GM19351 (cell line): ENCODE measurements at regions not wholly inside any gene's neighbourhood (a gene's known extent, or its start where the extent isn't known, plus 50 kb on each side); places are given as distances from the start of the nearest gene placed in this dataset.

Source experiments
- ATAC-seq: cut with Tn5 transposase; IDR thresholded peaks from one replicate; pipeline ENCODE4 v1.9.1; 2021; ENCODE audit warnings: mild to moderate bottlenecking, moderate library complexity; ENCODE audit not compliant: unreplicated experiment

DNA sequence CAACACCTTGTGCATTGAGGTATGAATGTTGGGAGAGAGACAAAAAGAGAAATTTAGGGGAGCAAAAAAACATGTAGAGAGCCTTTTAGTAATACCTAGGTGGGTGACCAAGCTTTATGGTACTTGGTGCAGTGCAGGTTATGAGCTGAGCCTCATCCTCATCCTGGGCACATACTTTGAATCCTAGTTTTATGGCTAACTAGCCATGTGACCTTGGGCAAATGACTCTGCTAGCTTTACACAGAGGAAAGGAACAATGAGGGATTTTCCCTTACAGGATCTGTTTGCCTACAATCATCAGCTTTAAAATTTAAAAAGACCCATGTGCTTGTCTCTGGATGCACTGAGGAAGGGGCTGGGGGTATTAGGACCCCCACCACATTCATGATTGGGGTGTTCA, 187.8 kb upstream of the ISX start:
- ATAC-seq: no peak

DNA sequence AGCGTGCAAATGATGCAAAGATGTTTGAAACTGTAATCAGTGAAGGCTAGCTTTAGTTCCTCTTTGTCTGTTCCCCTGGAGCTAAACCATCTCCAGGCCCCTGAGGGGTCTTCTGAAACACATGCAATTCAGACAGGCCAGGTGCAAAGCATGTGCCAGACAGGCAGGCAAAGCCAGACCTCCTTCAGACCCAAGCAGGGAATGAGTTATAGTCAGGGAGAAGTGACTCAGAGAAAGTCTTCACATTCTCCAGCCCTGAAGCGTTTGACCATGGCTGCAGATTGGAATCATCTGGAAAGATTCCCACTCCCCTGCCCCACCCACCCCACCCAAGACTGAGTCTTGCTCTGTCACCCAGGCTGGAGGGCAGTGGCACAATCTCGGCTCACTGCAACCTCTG, 187.0 kb upstream of the ISX start:
- ATAC-seq: no peak

DNA sequence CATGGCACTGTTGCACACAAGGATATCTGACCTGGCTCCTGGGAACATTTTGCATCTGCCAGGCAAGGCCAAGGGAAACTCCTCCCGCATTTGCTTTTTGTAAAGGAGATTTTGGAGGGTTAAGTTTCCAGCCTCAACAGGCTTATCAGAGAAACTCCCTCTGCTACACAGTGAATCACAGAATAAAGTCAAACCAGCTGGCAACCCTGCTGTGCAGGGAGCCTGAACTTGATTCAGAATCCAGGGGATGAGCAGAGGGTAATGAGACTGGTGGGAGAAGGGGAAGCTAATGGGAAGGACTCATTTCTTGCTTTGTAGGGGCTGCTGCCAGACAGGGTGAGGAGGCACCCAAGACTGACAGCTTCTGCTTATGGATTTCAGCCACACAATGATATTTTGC, 185.3 kb upstream of the ISX start:
- ATAC-seq: no peak

DNA sequence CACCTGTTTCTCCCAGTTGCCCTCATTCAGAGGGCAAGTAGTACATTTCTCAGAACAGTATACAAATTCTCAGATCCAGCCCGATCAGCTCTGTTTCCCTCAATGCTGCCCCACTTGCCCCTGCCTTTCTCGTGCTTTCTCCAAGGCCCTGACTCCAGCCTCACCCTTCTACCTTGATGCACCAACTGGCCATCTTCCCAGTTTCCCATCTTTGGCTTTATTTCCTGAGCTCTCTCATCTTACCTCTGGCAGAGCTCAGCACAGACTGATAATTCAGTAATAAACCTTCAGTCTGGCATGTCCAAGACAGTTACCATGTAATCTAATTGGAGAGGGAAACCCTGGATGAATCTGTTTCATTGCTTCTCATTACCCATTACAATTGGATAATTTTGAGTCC, 184.5 kb upstream of the ISX start:
- no peak for ATAC-seq

DNA sequence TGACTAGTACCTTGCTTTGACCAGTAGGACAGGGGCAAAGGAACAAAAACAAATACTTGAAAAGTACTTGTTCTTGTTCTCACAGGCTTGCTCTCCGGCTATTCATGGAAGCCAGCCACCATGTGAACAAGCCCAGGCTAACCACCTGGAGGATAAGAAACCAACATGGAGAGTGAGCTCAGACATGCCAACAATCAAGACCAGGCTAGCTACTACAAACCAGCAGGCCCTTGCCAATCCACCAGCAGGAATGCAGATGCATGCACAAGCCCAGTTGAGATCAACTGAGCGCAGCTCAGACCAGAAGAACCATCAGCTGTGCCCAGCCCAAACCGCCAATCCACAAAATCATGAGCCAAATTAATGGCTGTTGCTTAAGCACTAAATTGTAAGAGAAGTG, 180.1 kb upstream of the ISX start:
- ATAC-seq: no peak

DNA sequence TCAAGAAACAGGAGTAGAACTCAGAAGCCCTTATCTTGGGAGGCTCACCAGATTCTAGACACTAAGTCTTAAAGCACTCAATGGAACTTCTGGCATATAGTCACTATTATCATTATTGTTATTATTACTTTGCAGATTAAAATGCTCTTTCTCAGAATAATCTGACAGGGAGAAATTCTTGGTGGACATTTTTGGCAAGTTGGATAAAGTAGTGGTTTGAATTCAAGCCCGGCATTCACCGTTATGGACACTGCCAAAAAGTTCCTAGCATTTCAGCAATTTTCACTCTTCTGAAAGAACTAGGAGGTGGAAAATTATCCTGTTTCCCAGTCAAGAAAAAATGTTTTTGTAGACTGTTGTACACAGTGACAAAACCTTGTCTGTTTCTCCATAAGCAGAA, 179.6 kb upstream of the ISX start:
- no peak for ATAC-seq

DNA sequence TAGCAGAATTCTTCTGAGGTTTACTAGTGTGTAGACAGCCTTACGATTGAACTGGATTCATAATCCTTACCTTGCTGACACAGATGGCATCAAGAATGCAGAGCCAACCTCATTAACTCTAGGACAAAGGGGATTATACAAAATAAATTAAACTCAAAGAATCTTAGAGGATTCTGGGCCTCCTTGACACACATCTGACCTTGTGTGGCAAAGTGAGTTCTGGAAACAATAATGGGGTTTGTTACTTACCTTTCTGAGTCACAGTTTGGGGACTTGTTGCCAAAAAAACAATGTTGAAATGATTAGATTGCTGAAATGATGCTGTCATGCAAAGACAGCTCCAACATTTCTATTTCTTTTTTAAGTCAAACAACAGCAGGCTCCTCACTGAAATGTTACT, 179.1 kb upstream of the ISX start:
- no peak for ATAC-seq

DNA sequence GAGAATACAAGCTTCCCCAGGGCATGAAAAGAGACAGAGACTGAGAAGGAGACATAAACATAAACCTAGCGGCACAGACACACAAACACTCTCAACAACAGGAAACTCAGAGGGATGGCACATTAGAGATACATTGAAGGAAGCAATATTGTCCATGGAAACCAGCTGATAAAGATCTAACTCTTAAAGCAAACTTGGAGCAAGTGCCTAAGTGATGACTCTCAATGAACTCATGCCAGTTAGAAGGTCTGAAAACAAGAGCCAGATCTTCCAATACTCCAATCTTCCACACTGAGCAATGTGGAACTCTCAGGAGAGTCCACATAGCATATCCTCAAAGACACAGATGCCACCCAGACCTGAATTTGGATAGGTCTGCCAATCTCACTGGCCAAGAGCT, 168.8 kb upstream of the ISX start:
- ATAC-seq: no peak

DNA sequence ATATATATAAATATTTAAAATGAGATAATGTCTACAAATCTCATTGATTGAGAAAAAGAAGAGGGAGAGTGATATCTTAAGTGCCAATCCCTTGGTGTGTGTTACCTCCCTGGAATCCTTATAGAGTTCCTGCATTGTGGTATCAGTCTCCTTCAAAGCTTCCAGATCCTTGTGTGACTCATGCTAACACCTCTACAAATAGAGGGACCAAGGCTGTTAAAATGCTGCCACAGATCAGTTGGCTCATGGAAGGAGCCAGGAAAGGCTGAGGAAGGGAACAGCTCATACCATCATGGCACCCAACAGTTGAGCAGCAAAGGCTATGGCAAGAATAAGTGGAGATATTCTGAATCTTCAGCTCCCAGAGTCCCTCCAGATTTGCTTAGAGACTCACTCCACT, 163.6 kb upstream of the ISX start:
- ATAC-seq: no peak

DNA sequence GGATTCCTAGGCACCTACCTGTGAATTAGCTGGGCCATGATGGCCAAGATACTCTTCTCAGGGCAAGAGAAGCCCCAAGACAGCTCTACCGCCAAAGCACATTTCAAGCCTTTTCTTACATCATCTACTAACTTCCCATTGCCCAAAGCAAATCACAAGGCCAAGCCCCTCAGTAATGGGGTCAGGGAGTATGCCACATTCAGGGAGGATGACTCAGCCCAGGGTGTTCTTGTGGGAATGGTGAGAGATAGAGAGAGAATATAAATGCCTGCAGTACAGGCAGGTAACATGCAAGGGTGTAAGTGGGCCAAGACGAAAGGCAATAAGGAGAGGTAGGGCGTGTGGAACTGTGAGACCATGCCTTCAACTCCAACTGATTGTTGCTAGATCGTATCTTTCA, 162.5 kb upstream of the ISX start:
- ATAC-seq: no peak

DNA sequence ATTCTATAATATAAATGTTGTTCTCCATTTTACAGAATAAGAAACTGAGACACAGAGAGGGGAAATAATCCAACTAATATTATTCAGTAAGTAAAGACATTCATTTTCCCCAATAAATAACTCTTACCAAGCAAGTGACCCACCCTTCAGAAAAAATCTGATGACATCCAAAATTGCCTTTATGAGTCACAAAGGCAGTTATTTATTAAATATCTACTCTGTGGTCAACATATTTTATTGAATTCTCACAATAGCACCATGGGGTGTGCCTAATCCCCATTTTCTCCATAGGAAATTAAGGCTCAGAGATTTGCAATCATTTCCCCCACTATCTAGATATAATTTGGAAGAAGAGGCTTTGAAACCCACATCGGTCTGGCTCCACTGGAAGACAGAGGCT, 161.5 kb upstream of the ISX start:
- no peak for ATAC-seq

DNA sequence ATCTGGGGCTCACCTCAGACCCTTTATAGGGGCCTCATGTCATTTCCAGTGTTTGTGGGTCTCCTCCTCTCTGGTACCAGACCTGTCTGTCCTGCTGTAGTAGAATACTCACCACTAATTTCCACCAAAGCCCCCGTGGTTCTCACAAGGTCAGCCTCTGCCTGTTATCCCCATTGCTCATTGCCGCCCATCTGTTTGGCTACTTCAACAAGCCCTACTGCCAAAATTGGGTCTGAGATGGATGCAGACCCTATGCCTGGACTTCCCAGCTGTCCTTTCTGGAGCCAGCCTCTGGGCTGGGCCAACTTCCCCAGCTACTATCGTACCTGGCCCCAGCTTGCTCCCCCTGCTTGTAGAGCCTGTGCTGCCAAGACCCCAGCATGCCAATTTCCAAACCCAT, 152.1 kb upstream of the ISX start:
- ATAC-seq: no peak

DNA sequence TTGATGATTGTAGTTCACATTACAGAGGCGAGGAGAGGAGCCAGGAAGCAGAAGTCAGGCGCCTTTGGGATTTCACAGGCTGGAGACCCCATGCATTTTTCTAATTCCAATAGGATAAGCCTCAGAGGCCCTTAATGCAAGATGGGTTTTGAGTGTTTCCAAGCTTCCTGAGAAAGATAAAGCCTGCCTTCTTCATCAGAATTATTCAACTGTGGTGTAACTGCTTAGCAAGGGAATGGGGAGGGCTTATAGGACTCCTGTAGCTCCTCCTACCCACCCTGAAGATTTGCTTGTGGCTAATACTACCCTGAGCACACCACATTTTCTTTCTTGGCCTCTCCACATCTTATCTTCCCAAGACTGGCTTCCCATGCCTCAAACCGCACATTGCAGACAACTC, 151.1 kb upstream of the ISX start:
- no peak for ATAC-seq

DNA sequence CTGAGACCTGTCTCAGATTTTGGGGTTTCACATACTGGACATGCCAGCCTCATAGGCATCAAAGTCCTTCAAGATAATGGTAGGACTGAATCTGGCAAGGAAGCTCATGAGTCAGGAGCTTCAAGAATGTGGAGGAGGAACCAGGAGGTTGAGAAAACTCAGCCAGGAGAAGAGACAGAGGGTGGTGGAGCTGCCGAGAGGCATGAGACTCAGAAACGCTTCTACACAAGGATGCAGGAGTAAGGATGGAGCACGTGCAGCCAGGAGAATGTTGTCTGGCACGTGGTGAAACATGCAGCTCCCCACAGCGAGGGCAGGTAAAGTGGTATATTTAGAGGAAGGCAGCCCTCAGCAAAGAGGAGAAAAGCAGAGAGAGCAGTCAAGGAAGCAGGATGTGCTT, 148.7 kb upstream of the ISX start:
- ATAC-seq: no peak

DNA sequence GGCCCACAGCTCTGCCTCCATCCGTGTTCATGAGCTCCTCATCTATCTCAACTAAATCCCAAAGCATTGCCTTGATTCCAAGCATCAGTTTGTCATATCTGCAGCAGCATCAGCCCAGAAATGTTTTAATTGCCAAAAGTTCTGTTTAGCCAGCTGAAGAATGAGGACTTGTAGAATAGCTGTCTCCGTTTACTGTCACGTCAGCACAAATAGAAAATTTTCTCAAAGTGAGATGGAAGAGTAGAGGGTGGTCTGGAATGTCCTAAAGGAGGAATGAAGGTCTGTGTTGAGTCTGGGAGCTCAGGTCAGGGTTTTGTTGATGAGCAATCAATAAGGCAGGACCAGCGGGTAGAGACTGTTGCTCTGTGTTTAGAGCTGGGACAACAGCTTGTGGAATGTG, 134.9 kb upstream of the ISX start:
- no peak for ATAC-seq

DNA sequence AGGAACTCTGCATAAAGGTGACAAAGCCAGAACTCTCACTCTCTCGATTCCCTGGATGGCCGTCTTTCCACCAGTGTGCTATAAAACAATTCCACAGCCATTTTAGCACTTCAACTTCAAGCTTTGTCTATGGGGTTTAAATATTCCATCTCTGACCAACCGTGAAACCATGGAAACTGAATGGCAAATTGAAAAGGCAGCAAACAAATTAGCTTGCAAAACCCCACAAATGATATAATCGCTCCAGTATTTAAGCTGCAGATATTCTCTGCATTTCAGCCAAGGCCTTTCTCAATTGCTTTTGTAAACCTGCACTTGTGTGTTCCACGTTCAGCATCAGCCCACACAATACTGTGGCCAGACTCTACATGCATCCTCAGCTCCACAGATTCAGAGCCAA, 131.7 kb upstream of the ISX start:
- no peak for ATAC-seq

DNA sequence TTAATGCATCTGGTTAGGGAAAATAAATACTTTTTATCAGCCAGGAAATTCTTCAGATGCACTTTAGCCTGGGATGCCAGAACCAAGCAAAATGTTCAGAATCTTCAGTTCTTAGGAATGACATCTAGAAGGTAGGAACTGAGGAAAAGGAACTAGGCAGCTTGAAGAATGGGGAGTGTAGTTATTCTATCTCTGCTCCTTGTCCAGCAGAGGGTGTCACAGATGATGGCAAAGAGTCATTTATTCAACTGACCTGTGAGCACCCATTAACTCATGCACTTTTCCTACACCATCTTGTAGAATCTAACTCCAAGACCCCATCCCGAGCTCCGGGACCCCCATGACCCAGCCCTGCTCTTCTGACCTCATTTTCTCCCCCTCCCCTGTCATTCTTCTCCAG, 122.1 kb upstream of the ISX start:
- no peak for ATAC-seq

DNA sequence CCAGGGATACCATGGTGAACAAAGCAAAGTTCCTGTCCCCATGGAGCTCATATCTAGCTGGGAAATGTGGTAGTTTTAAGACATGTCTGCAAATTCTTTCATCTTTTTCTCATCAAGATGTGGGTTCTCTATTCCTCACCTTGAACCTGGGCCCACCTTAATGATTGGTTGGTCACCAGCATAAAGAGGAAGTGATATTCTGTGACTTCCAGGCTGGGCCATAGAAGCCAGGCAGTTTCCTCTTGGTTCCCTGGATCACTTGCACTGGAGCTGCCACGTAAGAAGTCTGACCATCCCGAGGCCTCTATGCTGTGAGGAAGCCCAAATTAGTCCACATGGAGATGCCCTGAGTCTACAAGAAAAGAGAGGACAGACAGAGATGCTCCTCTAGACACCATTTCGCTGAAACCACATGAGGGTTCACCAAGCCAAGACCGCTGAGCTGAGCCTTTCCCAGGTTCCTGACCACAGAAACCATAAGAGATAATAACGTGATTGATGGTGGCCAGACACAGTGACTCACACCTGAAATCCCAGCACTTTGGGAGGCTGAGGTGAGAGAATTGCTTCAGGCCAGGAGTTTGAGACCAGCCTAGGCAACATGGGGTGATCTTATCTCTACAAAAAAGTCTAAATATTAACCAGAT, 119.5 kb upstream of the ISX start:
- ATAC-seq: no peak

DNA sequence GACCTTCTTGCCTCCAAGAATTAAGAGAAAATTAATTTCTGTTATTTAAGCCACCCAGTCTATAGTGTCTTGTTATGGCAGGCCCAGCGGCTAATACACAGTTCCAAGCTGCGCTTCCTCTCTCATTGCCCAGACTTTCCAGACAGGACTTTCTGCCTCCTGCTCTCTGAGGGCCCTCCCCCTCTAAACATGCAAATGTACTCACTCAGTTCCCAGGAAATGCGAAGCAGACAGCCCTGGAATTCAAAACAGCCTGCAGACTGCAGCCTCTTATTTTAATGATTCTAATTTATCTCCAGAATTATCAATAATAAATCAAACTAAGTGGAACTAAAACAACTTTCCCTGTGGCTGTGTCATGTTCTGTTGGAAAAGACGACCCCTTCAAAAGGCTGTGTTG, 115.5 kb upstream of the ISX start:
- ATAC-seq: no peak

DNA sequence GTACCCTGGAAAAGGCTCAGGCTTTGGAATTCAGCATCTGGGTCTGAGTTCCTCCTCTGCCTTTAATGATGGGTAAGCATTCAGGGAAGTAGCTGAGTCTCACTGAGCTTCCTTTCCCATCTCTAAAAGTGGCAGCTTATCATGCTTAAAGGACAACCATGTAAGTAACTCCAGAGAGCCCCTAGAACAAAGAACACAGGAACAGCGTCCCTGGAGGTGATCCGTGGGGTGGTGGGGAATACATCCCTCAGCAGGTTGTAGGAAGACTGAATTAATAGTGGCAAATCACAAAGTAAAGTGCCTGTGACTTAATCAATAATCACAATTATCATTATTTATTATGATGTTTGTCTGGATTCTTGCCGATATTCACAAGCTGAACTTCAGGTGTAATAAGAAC, 114.7 kb upstream of the ISX start:
- ATAC-seq: no peak

DNA sequence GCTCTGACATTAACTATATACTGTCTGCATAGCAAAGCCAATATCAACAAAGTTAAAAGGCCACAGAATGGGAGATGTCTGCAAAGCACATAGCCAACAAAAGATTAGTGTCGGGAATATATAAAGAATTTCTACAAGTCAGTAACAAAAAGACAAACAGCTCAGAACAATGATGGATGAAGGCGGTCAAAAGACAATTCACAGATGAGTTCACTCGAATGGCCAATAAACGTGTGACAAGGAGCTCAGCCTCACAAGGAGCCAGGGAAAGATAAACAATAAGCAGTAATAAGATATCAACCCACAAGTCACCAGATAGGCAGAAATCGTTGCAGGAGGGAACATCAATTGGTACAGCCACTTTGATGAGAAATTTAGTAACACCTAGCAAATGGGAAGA, 106.0 kb upstream of the ISX start:
- ATAC-seq: no peak

DNA sequence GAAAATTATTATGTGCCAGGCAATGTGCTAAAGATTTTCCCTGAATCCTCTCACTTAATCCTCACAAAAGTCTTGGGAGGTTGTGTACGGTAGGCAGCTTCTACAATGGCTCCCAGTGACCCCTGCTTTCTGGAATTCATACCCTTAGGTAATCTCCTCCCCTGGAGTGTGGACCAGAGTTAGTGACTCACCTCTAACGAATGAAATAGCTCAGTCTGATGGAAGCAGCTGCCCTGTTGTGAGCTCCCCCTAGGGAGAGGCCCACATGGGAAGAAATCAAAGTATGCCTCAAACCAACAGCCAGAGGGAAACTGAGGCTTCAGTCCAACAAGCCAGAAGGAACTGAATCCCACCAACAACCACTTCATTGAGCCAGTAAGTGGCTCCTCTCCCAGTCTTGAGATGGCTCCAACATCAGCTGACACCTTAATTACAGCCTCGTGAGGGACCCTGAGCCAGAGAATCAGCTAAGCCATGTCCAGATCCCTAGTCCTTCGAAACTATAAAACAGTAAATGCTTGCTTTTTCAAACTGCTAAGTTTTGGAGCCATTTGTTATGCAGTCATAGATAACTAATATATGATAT, 98.9 kb upstream of the ISX start:
- ATAC-seq: no peak

DNA sequence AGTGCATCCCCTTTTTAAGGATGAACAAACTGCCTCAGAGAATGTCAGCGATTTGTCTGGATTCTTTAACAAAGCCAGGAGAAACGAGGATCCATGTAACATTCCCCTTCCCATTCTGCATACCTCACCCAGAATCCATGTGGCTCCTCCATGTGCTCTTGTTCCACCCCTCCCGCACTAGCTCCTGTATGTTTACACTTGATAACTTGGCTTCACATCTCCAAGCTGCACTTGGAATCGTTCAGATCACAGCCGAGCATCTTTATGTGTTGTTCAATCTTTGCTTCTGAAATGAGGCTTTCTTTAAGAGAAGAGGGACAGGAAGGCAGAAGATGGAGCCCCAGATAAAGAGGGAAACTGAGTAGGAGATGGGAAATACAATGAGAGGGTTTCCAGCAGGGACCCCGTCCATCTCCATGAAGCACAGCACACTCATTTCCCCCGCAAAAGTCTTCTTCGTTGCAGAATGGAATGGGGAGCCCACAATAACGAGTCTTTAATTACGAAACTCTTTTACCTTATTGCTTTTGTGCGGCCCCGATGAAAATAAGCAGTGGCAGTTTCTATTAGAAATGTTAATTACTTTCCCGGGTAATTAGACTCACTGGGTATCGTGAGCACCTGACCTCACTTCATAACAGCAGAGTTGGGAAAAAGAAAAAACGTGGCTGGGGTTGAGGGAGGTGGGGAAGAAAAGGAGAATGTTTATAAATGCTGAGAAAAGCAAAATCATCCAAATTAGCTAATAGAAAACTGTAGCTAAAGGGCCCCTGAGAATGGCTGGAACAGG, 96.8 kb upstream of the ISX start:
- no peak for ATAC-seq
